ENCODE measurements at regions not wholly inside any gene's neighbourhood (a gene's known extent, or its start where the extent isn't known, plus 50 kb on each side); places are given as distances from the start of the nearest gene placed in this dataset.

GRCh38 chr21:19010996-19011395 is 607.4 kb upstream of the TMPRSS15 start:
- no peak overlapping the region for H3K27ac ChIP-seq (ENCODE audit: low read length)
- CTCF ChIA-PET = no interaction called here
- POLR2A ChIA-PET = no interaction called here
- no peak for DNase-seq (ENCODE audit: low read depth, low spot score)
- no peaks in the 10 kb centered on the region for H3K9me3 ChIP-seq (ENCODE audit: control insufficient read depth, insufficient read depth, low read depth, low read length)
- no peaks in the 10 kb centered on the region for H3K36me3 ChIP-seq (ENCODE audit: control insufficient read depth, insufficient read depth, low read length)
- intact Hi-C loops (cut with micrococcal nuclease; ENCODE audit: unreplicated experiment) = no loop called here
- in situ Hi-C loops (cut with HindIII; ENCODE audit: low pct_unique_long_range_greater_than_20kb, low sequenced_read_pairs) = no loop called here
- H3K4me3 ChIP-seq (ENCODE audit: low read depth in 2 of 2, low read length in 2 of 2) = no peak overlapping the region
- no peaks in the 10 kb centered on the region for H3K4me1 ChIP-seq (ENCODE audit: control insufficient read depth, insufficient read depth, low read length)
- ATAC-seq = no peak
- no TSS peak for BruUV-seq (replicated peaks)
- no peaks in the 10 kb centered on the region for H3K27me3 ChIP-seq (ENCODE audit: control insufficient read depth, insufficient read depth, low read length)
- TF ChIP-seq REST (IDR thresholded peaks at IDR 0.05; ENCODE audit: insufficient read depth in 1 of 2, low read depth in 2 of 2, low read length in 1 of 2) (no peak), TCF7L2 (IDR thresholded peaks at IDR 0.05; ENCODE audit: low read depth, low read length) (no peak), CTCF (IDR thresholded peaks at IDR 0.05) (no peak), SIN3A (IDR thresholded peaks at IDR 0.05; ENCODE audit: borderline replicate concordance, insufficient read depth, low read depth, low read length) (no peak), POLR2AphosphoS5 (IDR thresholded peaks at IDR 0.05; ENCODE audit: low read depth, low read length) (no peak)

- CTCF ChIA-PET = no interaction called here
- POLR2A ChIA-PET = no interaction called here
- no peaks in the 10 kb centered on the region for H3K4me1 ChIP-seq (ENCODE audit: control insufficient read depth, insufficient read depth, low read length)
- DNase-seq (ENCODE audit: low read depth, low spot score) (no peak), ATAC-seq (no peak)
- TF ChIP-seq POLR2AphosphoS5 (IDR thresholded peaks at IDR 0.05; ENCODE audit: low read depth, low read length) = no peak
- TF ChIP-seq CTCF (IDR thresholded peaks at IDR 0.05) = no peak
- TF ChIP-seq SIN3A (IDR thresholded peaks at IDR 0.05; ENCODE audit: borderline replicate concordance, insufficient read depth, low read depth, low read length) = no peak
- no peak for TF ChIP-seq TCF7L2 (IDR thresholded peaks at IDR 0.05; ENCODE audit: low read depth, low read length)
- no peak for TF ChIP-seq REST (IDR thresholded peaks at IDR 0.05; ENCODE audit: insufficient read depth in 1 of 2, low read depth in 2 of 2, low read length in 1 of 2)
- H3K27ac ChIP-seq (ENCODE audit: low read length) = no peak overlapping the region
- no peaks in the 10 kb centered on the region for H3K36me3 ChIP-seq (ENCODE audit: control insufficient read depth, insufficient read depth, low read length)
- no peaks in the 10 kb centered on the region for H3K27me3 ChIP-seq (ENCODE audit: control insufficient read depth, insufficient read depth, low read length)
- no TSS peak for BruUV-seq (replicated peaks)
- in situ Hi-C loops (cut with HindIII; ENCODE audit: low pct_unique_long_range_greater_than_20kb, low sequenced_read_pairs) (no loop called here), intact Hi-C loops (cut with micrococcal nuclease; ENCODE audit: unreplicated experiment) (no loop called here)
- H3K9me3 ChIP-seq (ENCODE audit: control insufficient read depth, insufficient read depth, low read depth, low read length) = no peaks in the 10 kb centered on the region
- no peak overlapping the region for H3K4me3 ChIP-seq (ENCODE audit: low read depth in 2 of 2, low read length in 2 of 2)
Measured at GRCh38 chr21:19011451-19011850, 607.9 kb upstream of the TMPRSS15 start.
